ENCODE measurements at regions not wholly inside any gene's neighbourhood (a gene's known extent, or its start where the extent isn't known, plus 50 kb on each side); places are given as distances from the start of the nearest gene placed in this dataset.

DNA sequence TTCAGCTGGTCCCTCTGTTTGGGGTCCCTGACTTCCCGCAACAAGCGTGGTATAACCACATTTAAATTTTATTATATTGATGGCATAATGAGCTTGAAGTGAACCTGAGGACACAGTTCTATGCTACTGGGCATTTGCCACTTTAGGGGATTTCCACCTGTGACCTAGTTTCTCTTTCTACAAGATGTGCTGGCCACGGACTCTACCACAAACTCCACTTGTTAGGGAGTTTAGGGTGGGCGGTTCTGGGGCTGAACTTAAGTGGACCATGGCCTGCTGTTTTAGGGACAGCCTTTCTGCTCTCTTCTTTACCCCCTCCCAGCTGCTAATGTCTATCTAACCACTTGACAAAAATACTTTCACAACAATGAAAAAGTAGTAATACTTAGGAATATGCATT lies 1199.1 kb downstream of the SI start:
- no peak for TF ChIP-seq CTCF (IDR thresholded peaks at IDR 0.05)
- TF ChIP-seq CHD2 (IDR thresholded peaks at IDR 0.05; ENCODE audit: low read length, partially characterized antibody), result no peak
- TF ChIP-seq CEBPB (IDR thresholded peaks at IDR 0.05), result no peak
- no peak for TF ChIP-seq SMC3 (IDR thresholded peaks at IDR 0.05)
- TF ChIP-seq POLR2A (IDR thresholded peaks at IDR 0.05; ENCODE audit: low read length), result no peak
- no peak for TF ChIP-seq ZC3H11A (IDR thresholded peaks at IDR 0.05)

Measured in A549 (cell line).